ENCODE measurements at regions not wholly inside any gene's neighbourhood (a gene's known extent, or its start where the extent isn't known, plus 50 kb on each side); places are given as distances from the start of the nearest gene placed in this dataset.

DNA sequence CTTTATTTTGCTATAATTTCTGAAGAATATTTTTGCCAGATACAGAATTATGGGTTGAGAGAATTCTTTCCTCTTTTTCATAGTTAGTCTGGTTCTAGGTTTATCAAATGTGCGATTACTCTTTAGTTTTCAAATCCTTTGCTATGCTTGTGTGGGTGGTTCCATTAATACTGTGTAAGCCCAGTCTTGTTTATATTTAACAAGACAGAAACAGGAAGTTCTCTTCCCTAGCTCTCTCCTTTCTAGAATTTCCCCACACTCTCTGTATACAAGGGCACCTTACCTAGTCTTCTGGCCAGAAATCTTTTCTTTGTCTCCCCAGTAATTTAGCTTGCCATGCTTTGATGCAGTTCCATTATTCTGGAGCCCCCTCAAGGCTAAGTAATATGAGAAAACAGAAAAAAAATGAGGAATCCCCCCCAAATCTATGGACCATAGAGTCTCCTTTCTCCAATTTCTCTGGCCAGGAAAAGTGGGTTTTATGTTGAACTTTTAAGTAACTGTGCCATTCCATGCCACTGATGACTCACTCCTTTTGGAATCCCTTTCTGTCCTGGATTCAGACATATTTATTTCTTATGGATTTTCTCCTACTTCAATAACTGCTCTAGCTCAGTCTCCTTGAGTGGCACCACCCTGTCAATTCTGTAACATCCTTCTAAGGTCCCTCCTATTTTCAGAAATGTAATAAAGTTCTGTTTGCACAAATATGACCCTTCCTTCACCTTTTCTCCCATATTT lies 1714.1 kb downstream of the EFNA5 start:
- TF ChIP-seq FOXP2 (optimal IDR thresholded peaks at IDR 0.05; ENCODE audit: borderline replicate concordance, extremely low read depth, extremely low read length, insufficient read depth) (no peak), POLR2AphosphoS5 (IDR thresholded peaks at IDR 0.05; ENCODE audit: low read depth, low read length) (no peak), TAF1 (IDR thresholded peaks at IDR 0.05; ENCODE audit: borderline replicate concordance, insufficient read depth, low read length) (no peak), SIN3A (IDR thresholded peaks at IDR 0.05; ENCODE audit: borderline replicate concordance, insufficient read depth, low read length) (no peak)
- TF ChIP-seq, protein P1, sequence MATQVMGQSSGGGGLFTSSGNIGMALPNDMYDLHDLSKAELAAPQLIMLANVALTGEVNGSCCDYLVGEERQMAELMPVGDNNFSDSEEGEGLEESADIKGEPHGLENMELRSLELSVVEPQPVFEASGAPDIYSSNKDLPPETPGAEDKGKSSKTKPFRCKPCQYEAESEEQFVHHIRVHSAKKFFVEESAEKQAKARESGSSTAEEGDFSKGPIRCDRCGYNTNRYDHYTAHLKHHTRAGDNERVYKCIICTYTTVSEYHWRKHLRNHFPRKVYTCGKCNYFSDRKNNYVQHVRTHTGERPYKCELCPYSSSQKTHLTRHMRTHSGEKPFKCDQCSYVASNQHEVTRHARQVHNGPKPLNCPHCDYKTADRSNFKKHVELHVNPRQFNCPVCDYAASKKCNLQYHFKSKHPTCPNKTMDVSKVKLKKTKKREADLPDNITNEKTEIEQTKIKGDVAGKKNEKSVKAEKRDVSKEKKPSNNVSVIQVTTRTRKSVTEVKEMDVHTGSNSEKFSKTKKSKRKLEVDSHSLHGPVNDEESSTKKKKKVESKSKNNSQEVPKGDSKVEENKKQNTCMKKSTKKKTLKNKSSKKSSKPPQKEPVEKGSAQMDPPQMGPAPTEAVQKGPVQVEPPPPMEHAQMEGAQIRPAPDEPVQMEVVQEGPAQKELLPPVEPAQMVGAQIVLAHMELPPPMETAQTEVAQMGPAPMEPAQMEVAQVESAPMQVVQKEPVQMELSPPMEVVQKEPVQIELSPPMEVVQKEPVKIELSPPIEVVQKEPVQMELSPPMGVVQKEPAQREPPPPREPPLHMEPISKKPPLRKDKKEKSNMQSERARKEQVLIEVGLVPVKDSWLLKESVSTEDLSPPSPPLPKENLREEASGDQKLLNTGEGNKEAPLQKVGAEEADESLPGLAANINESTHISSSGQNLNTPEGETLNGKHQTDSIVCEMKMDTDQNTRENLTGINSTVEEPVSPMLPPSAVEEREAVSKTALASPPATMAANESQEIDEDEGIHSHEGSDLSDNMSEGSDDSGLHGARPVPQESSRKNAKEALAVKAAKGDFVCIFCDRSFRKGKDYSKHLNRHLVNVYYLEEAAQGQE (IDR thresholded peaks at IDR 0.05; ENCODE audit: insufficient read depth in 1 of 2, low read depth in 2 of 2, low read length in 2 of 2), result no peak

DNA sequence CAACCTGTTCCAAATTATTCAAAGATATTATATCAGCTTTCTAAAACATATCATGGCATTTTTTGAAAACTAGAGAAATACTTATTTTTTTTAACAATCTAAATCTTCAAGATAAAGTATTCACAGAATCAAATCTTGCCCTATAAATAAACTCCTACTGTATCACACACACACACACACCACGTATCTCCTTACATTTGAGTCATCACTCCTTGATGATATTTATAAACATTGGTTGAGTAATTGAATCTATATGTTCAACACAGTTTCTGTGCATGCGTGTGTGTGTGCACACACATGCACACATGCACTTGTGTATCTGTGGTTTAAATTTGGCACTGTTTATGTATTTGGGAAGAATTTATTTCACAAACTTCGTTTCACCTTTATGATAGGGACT lies 1716.4 kb downstream of the EFNA5 start:
- TF ChIP-seq SIN3A (IDR thresholded peaks at IDR 0.05; ENCODE audit: borderline replicate concordance, insufficient read depth, low read length), result no peak
- TF ChIP-seq, protein P1 (IDR thresholded peaks at IDR 0.05; ENCODE audit: insufficient read depth in 1 of 2, low read depth in 2 of 2, low read length in 2 of 2), result no peak
- TF ChIP-seq POLR2AphosphoS5 (IDR thresholded peaks at IDR 0.05; ENCODE audit: low read depth, low read length), result no peak
- TF ChIP-seq TAF1 (IDR thresholded peaks at IDR 0.05; ENCODE audit: borderline replicate concordance, insufficient read depth, low read length), result no peak
- TF ChIP-seq FOXP2 (optimal IDR thresholded peaks at IDR 0.05; ENCODE audit: borderline replicate concordance, extremely low read depth, extremely low read length, insufficient read depth), result no peak

DNA sequence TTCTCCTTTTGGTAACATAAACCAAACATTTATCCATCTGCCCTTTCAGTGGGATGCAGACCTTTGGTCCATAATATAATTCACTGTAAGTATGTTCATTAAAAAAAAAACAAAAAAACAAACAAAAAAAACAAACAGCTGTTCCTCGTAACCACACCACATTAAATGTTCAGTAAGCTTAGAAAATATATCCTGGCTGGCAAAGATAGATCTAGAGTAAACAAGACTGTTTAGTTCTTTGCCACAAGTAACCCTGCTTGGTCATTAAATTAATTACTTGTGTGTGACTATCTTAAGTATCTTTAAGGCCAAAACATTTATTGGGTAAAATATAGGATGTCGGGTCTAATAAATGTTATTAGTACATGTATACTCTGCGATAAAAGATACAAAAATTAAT lies 1717.1 kb downstream of the EFNA5 start:
- TF ChIP-seq TAF1 (IDR thresholded peaks at IDR 0.05; ENCODE audit: borderline replicate concordance, insufficient read depth, low read length), result no peak
- no peak for TF ChIP-seq FOXP2 (optimal IDR thresholded peaks at IDR 0.05; ENCODE audit: borderline replicate concordance, extremely low read depth, extremely low read length, insufficient read depth)
- TF ChIP-seq SIN3A (IDR thresholded peaks at IDR 0.05; ENCODE audit: borderline replicate concordance, insufficient read depth, low read length), result no peak
- TF ChIP-seq, protein P1 (IDR thresholded peaks at IDR 0.05; ENCODE audit: insufficient read depth in 1 of 2, low read depth in 2 of 2, low read length in 2 of 2), result no peak
- TF ChIP-seq POLR2AphosphoS5 (IDR thresholded peaks at IDR 0.05; ENCODE audit: low read depth, low read length), result no peak

DNA sequence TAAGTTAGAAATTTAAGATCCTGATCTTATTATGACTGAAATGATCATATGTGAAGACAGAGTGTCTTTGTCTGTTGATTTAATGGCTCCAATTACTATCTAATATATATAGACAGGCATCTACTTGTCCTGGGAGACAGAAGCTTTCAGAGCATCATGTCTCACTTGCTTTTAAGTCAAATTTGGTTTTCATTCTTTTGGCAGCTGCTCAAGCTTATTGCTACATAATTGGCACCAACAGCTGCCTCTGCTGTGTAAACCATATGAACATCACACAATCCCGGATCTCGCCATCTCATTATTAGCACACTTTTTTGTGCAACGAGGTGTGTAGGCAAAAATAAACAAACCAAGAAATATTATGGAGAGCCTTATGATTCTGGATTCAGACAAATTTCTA lies 1717.9 kb downstream of the EFNA5 start:
- no peak for TF ChIP-seq TAF1 (IDR thresholded peaks at IDR 0.05; ENCODE audit: borderline replicate concordance, insufficient read depth, low read length)
- no peak for TF ChIP-seq FOXP2 (optimal IDR thresholded peaks at IDR 0.05; ENCODE audit: borderline replicate concordance, extremely low read depth, extremely low read length, insufficient read depth)
- TF ChIP-seq SIN3A (IDR thresholded peaks at IDR 0.05; ENCODE audit: borderline replicate concordance, insufficient read depth, low read length), result no peak
- TF ChIP-seq, protein P1 (IDR thresholded peaks at IDR 0.05; ENCODE audit: insufficient read depth in 1 of 2, low read depth in 2 of 2, low read length in 2 of 2), result no peak
- no peak for TF ChIP-seq POLR2AphosphoS5 (IDR thresholded peaks at IDR 0.05; ENCODE audit: low read depth, low read length)

Data from PFSK-1 (cell line).